NT2/D1 (cell line): ENCODE measurements at regions not wholly inside any gene's neighbourhood (a gene's known extent, or its start where the extent isn't known, plus 50 kb on each side); places are given as distances from the start of the nearest gene placed in this dataset.

Experiments
- SUZ12 ChIP-seq: IDR thresholded peaks from 2 replicates; pipeline ENCODE4 v1.6.1; 2011; ENCODE audit not compliant: insufficient read length, insufficient read depth; ENCODE audit errors: extremely low read depth
- ZNF274 ChIP-seq: IDR thresholded peaks from 2 replicates; pipeline ENCODE4 v1.6.1; 2011; ENCODE audit warnings: mild to moderate bottlenecking, low read depth, low read length

- TF ChIP-seq ZNF274 (no peak), SUZ12 (no peak)
These were observed 168.5 kb upstream of the ZNF804B start for GRCh38 chr7:88590963-88591362.
